Adrenal gland (tissue), 5 donors: ENCODE measurements at regions not wholly inside any gene's neighbourhood (a gene's known extent, or its start where the extent isn't known, plus 50 kb on each side); places are given as distances from the start of the nearest gene placed in this dataset.

ENCODE experiments used
- POLR2A ChIP-seq, 2 donors: fragments of 450-650 bp; IDR thresholded peaks; one replicate each; pipeline ENCODE4 v1.6.1; 2017; ENCODE audit warnings: antibody characterized with exemption in 2 of 2, mild to moderate bottlenecking in 2 of 2, moderate library complexity in 1 of 2
- TF ChIP-seq, protein P1 (sequence below), 6 experiments: fragments of 450-650 bp in 4 of 6; fragments of 200-600 bp in 2 of 6; sonication (generic) in 1 of 6; IDR thresholded peaks; 1 replicate in 5 of 6; 2 replicates in 1 of 6; pipeline versions ENCODE4 v1.5.1 to v1.8.0; 2016 to 2021; ENCODE audit warnings: antibody characterized with exemption in 6 of 6, mild to moderate bottlenecking in 2 of 6, moderate library complexity in 1 of 6
- donor health status: DM: no; HTN: no; CAD: no.

DNA sequence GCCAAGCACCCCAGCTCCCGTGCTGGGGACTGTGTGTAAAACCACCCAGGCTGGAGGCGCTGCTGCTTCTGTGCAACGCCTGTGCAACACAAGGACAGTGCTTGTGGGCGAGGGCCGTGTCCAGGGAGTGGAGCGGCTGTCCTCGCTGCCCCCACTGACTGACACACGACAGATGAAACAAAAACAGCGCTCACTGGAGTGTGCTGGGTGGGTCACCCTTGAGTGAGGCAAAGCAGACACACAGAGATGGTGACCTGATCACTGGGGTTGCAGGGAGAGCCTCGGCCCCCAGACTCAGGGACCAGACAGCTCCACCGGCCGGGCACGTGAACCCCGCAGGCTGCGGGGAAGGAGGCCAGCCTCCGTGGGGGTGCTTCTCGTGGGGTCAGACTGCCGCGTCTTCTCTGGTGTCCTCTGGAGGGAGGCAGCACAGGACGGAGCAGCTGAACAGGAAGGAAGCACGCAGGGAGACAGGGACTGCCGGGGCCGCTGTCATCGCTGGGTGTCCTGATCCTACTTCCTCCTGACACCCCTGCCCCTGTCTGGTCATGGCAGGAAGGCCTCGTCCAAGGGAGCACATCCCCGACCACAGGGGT lies 75.9 kb upstream of the CST7 start:
- TF ChIP-seq POLR2A (IDR thresholded peaks at IDR 0.05), result no peak
- TF ChIP-seq, protein P1, sequence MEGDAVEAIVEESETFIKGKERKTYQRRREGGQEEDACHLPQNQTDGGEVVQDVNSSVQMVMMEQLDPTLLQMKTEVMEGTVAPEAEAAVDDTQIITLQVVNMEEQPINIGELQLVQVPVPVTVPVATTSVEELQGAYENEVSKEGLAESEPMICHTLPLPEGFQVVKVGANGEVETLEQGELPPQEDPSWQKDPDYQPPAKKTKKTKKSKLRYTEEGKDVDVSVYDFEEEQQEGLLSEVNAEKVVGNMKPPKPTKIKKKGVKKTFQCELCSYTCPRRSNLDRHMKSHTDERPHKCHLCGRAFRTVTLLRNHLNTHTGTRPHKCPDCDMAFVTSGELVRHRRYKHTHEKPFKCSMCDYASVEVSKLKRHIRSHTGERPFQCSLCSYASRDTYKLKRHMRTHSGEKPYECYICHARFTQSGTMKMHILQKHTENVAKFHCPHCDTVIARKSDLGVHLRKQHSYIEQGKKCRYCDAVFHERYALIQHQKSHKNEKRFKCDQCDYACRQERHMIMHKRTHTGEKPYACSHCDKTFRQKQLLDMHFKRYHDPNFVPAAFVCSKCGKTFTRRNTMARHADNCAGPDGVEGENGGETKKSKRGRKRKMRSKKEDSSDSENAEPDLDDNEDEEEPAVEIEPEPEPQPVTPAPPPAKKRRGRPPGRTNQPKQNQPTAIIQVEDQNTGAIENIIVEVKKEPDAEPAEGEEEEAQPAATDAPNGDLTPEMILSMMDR (IDR thresholded peaks at IDR 0.05), result no peak
